SK-N-MC (cell line): ENCODE measurements at regions not wholly inside any gene's neighbourhood (a gene's known extent, or its start where the extent isn't known, plus 50 kb on each side); places are given as distances from the start of the nearest gene placed in this dataset.

ENCODE experiments used
- FOXP2 ChIP-seq: optimal IDR thresholded peaks from 2 replicates; pipeline ENCODE3; 2011; ENCODE audit warnings: mild to moderate bottlenecking, moderate library complexity; ENCODE audit not compliant: insufficient read depth; ENCODE audit errors: extremely low read length, control extremely low read depth
- POLR2AphosphoS5 ChIP-seq: IDR thresholded peaks from 2 replicates; pipeline ENCODE4 v1.6.1; 2012; ENCODE audit warnings: mild to moderate bottlenecking, low read depth, low read length, borderline replicate concordance

GRCh38 chr11:98195300-98195699 is 825.4 kb upstream of the CNTN5 start:
- no peak for TF ChIP-seq FOXP2
- TF ChIP-seq POLR2AphosphoS5 = no peak
